ENCODE measurements at regions not wholly inside any gene's neighbourhood (a gene's known extent, or its start where the extent isn't known, plus 50 kb on each side); places are given as distances from the start of the nearest gene placed in this dataset.

- Histone ChIP-seq H3K27me3 (no peaks in the 10 kb centered on the region), H3K36me3 (no peaks in the 10 kb centered on the region), H3K4me3 (no peak overlapping the region), H3K9me3 (no peaks in the 10 kb centered on the region)
- DNase-seq, result no peak
Observed at GRCh38 chr1:97976801-97977200, 56.0 kb upstream of the DPYD start.
